ENCODE measurements at regions not wholly inside any gene's neighbourhood (a gene's known extent, or its start where the extent isn't known, plus 50 kb on each side); places are given as distances from the start of the nearest gene placed in this dataset.

DNA sequence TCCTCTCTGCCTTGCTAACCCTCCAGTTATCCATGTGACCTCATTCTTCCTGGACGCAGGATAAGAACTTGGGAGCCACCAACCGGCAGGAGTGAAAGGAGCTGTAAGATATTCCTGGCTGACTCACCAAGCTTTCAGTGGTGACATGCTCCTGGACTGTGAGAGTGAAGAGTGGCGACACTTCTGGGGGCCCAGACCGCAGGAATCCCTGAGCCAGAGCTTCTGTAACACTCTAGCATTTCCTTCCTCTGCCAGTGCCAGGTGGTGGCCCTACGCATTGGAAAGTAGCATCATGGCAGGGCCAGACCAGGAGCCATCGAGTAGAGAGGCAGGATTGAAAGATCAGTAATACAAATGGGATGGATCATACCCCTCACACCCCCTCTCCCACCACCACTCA, 474.3 kb downstream of the ACTRT1 start:
- DNase-seq = no peak

DNA sequence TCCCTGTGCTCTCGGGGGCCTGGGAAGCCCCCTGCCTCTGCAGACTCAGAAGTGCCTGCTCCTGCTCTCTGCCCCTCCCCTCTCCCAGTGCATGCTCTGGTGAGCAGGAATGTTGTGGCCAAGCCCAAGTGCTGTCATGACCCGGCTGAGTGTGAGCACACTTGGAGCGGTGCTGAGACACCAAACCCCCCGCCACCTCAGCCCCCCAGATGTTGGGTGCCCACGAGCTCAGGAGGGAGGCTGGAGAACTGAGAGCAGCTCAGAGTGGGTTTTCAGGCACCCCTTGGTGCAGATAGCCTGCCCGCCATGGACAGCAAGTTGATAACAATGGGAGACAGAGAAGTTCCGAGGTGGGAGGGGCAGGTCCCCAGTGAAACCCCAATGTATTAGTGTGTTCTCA, 477.4 kb downstream of the ACTRT1 start:
- Histone ChIP-seq H2AK5ac (ENCODE audit: low read length) (no peak overlapping the region), H4K12ac (ENCODE audit: low read depth, low read length) (no peak overlapping the region), H3K4me2 (ENCODE audit: low read length) (no peak overlapping the region), H3K23ac (ENCODE audit: low read length) (no peak overlapping the region), H3K4me1 (ENCODE audit: control insufficient read depth in 1 of 2, insufficient read depth in 2 of 2, low read length in 2 of 2) (no peaks in the 10 kb centered on the region), H3K79me1 (ENCODE audit: low read length) (no peaks in the 10 kb centered on the region), H2AFZ (ENCODE audit: insufficient read depth, low read length, poor library complexity) (no peak overlapping the region), H3K4me3 (ENCODE audit: low read depth, low read length) (no peak overlapping the region), H2BK12ac (ENCODE audit: low read length) (no peak overlapping the region), H3K4ac (ENCODE audit: low read depth, low read length) (no peak overlapping the region), H3K9ac (ENCODE audit: low read length) (no peak overlapping the region), H3K14ac (ENCODE audit: low read length) (no peak overlapping the region), H3K27ac (ENCODE audit: low read depth, low read length) (no peak overlapping the region), H2BK120ac (ENCODE audit: insufficient read depth, low read length, poor library complexity) (no peak overlapping the region), H4K8ac (ENCODE audit: low read depth, low read length) (no peak overlapping the region), H3K27me3 (ENCODE audit: insufficient read depth, low read length) (no peaks in the 10 kb centered on the region), H4K91ac (ENCODE audit: low read depth, low read length) (no peak overlapping the region), H2BK5ac (ENCODE audit: low read depth, low read length, poor library complexity) (no peak overlapping the region), H3K9me3 (ENCODE audit: insufficient read depth, low read depth, low read length) (no peaks in the 10 kb centered on the region), H3K79me2 (ENCODE audit: control insufficient read depth, insufficient read depth, low read length, poor library complexity) (no peaks in the 10 kb centered on the region), H3K18ac (ENCODE audit: low read length) (no peak overlapping the region), H3K36me3 (ENCODE audit: control insufficient read depth in 1 of 2, insufficient read depth in 2 of 2, low read length in 2 of 2) (no peaks in the 10 kb centered on the region)
- no CpG with 5 or more reads among the region's 7 CpGs for WGBS (ENCODE audit: extremely low coverage, insufficient coverage, insufficient read length)
- DNase-seq = no peak

More for the DNA sequence above, 474.3 kb downstream of the ACTRT1 start:
- Histone ChIP-seq H3K79me1 (ENCODE audit: low read length) (no peaks in the 10 kb centered on the region), H3K9me3 (ENCODE audit: insufficient read depth, low read depth, low read length) (no peaks in the 10 kb centered on the region), H2BK5ac (ENCODE audit: low read depth, low read length, poor library complexity) (no peak overlapping the region), H3K27me3 (ENCODE audit: insufficient read depth, low read length) (no peaks in the 10 kb centered on the region), H2AFZ (ENCODE audit: insufficient read depth, low read length, poor library complexity) (no peak overlapping the region), H2AK5ac (ENCODE audit: low read length) (no peak overlapping the region), H3K4me1 (ENCODE audit: control insufficient read depth in 1 of 2, insufficient read depth in 2 of 2, low read length in 2 of 2) (no peaks in the 10 kb centered on the region), H2BK120ac (ENCODE audit: insufficient read depth, low read length, poor library complexity) (no peak overlapping the region), H3K27ac (ENCODE audit: low read depth, low read length) (no peak overlapping the region), H2BK12ac (ENCODE audit: low read length) (no peak overlapping the region), H3K36me3 (ENCODE audit: control insufficient read depth in 1 of 2, insufficient read depth in 2 of 2, low read length in 2 of 2) (no peaks in the 10 kb centered on the region), H3K9ac (ENCODE audit: low read length) (no peak overlapping the region), H3K14ac (ENCODE audit: low read length) (no peak overlapping the region), H3K79me2 (ENCODE audit: control insufficient read depth, insufficient read depth, low read length, poor library complexity) (no peaks in the 10 kb centered on the region), H3K4ac (ENCODE audit: low read depth, low read length) (no peak overlapping the region), H4K8ac (ENCODE audit: low read depth, low read length) (no peak overlapping the region), H4K91ac (ENCODE audit: low read depth, low read length) (no peak overlapping the region), H3K4me3 (ENCODE audit: low read depth, low read length) (no peak overlapping the region), H4K12ac (ENCODE audit: low read depth, low read length) (no peak overlapping the region), H3K23ac (ENCODE audit: low read length) (no peak overlapping the region), H3K18ac (ENCODE audit: low read length) (no peak overlapping the region), H3K4me2 (ENCODE audit: low read length) (no peak overlapping the region)
- WGBS (ENCODE audit: extremely low coverage, insufficient coverage, insufficient read length) = no CpG with 5 or more reads among the region's 6 CpGs

DNA sequence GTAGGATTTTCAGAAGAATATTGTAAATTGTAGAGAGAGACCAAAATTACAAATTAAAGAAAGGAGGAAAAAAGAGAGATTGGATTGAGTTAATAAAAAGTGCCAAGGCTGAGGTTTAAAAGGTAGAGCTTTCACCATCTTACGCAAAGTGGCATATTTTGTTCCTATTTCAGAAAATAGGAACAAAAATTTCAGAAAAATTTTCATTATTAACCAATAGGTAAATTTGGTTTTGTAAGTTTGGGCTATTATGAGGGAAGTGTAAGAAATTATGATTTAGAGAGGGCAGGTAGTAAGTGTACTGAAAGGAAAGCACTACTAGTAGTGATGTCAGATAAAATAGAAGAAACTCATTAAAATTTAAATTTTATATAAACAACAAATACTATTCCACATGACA, 479.7 kb downstream of the ACTRT1 start:
- Histone ChIP-seq H2BK5ac (ENCODE audit: low read depth, low read length, poor library complexity) (no peak overlapping the region), H2BK12ac (ENCODE audit: low read length) (no peak overlapping the region), H4K91ac (ENCODE audit: low read depth, low read length) (no peak overlapping the region), H3K9me3 (ENCODE audit: insufficient read depth, low read depth, low read length) (no peaks in the 10 kb centered on the region), H3K4ac (ENCODE audit: low read depth, low read length) (no peak overlapping the region), H3K23ac (ENCODE audit: low read length) (no peak overlapping the region), H3K27me3 (ENCODE audit: insufficient read depth, low read length) (no peaks in the 10 kb centered on the region), H3K79me1 (ENCODE audit: low read length) (no peaks in the 10 kb centered on the region), H2BK120ac (ENCODE audit: insufficient read depth, low read length, poor library complexity) (no peak overlapping the region), H3K18ac (ENCODE audit: low read length) (no peak overlapping the region), H3K27ac (ENCODE audit: low read depth, low read length) (no peak overlapping the region), H2AK5ac (ENCODE audit: low read length) (no peak overlapping the region), H3K36me3 (ENCODE audit: control insufficient read depth in 1 of 2, insufficient read depth in 2 of 2, low read length in 2 of 2) (no peaks in the 10 kb centered on the region), H3K79me2 (ENCODE audit: control insufficient read depth, insufficient read depth, low read length, poor library complexity) (no peaks in the 10 kb centered on the region), H3K14ac (ENCODE audit: low read length) (no peak overlapping the region), H3K9ac (ENCODE audit: low read length) (no peak overlapping the region), H4K12ac (ENCODE audit: low read depth, low read length) (no peak overlapping the region), H3K4me1 (ENCODE audit: control insufficient read depth in 1 of 2, insufficient read depth in 2 of 2, low read length in 2 of 2) (no peaks in the 10 kb centered on the region), H3K4me3 (ENCODE audit: low read depth, low read length) (no peak overlapping the region), H3K4me2 (ENCODE audit: low read length) (no peak overlapping the region), H2AFZ (ENCODE audit: insufficient read depth, low read length, poor library complexity) (no peak overlapping the region), H4K8ac (ENCODE audit: low read depth, low read length) (no peak overlapping the region)
- no CpG with 5 or more reads among the region's 1 CpG for WGBS (ENCODE audit: extremely low coverage, insufficient coverage, insufficient read length)
- no peak for DNase-seq

- H3K9me3 ChIP-seq (ENCODE audit: insufficient read depth, low read depth, low read length) = no peaks in the 10 kb centered on the region
- no peaks in the 10 kb centered on the region for H3K79me1 ChIP-seq (ENCODE audit: low read length)
- no peak overlapping the region for H2BK120ac ChIP-seq (ENCODE audit: insufficient read depth, low read length, poor library complexity)
- no peak overlapping the region for H2AFZ ChIP-seq (ENCODE audit: insufficient read depth, low read length, poor library complexity)
- no peak overlapping the region for H3K9ac ChIP-seq (ENCODE audit: low read length)
- no peak overlapping the region for H4K91ac ChIP-seq (ENCODE audit: low read depth, low read length)
- H3K18ac ChIP-seq (ENCODE audit: low read length) = no peak overlapping the region
- no peak overlapping the region for H4K12ac ChIP-seq (ENCODE audit: low read depth, low read length)
- H3K36me3 ChIP-seq (ENCODE audit: control insufficient read depth in 1 of 2, insufficient read depth in 2 of 2, low read length in 2 of 2) = no peaks in the 10 kb centered on the region
- H3K23ac ChIP-seq (ENCODE audit: low read length) = no peak overlapping the region
- no peak overlapping the region for H4K8ac ChIP-seq (ENCODE audit: low read depth, low read length)
- H3K27me3 ChIP-seq (ENCODE audit: insufficient read depth, low read length) = no peaks in the 10 kb centered on the region
- H3K79me2 ChIP-seq (ENCODE audit: control insufficient read depth, insufficient read depth, low read length, poor library complexity) = no peaks in the 10 kb centered on the region
- no peak overlapping the region for H2BK12ac ChIP-seq (ENCODE audit: low read length)
- H3K4me3 ChIP-seq (ENCODE audit: low read depth, low read length) = no peak overlapping the region
- H3K4me1 ChIP-seq (ENCODE audit: control insufficient read depth in 1 of 2, insufficient read depth in 2 of 2, low read length in 2 of 2) = no peaks in the 10 kb centered on the region
- H3K4ac ChIP-seq (ENCODE audit: low read depth, low read length) = no peak overlapping the region
- no peak overlapping the region for H3K4me2 ChIP-seq (ENCODE audit: low read length)
- H2BK5ac ChIP-seq (ENCODE audit: low read depth, low read length, poor library complexity) = no peak overlapping the region
- no peak overlapping the region for H3K27ac ChIP-seq (ENCODE audit: low read depth, low read length)
- WGBS (ENCODE audit: extremely low coverage, insufficient coverage, insufficient read length) = no CpG with 5 or more reads among the region's 3 CpGs
- no peak overlapping the region for H3K14ac ChIP-seq (ENCODE audit: low read length)
- H2AK5ac ChIP-seq (ENCODE audit: low read length) = no peak overlapping the region
- no peak for DNase-seq
These were observed 480.4 kb downstream of the ACTRT1 start for GRCh38 chrX:127571834-127572233.

Measured in trophoblast cell (in vitro differentiated cells and primary cell).